ENCODE measurements at regions not wholly inside any gene's neighbourhood (a gene's known extent, or its start where the extent isn't known, plus 50 kb on each side); places are given as distances from the start of the nearest gene placed in this dataset.
A peak's percentile ranks its signal among the peaks of the same experiment; 100 is the strongest.
"Not testable (repeated sequence)": the region's sequence is repeated elsewhere in the genome, so short reads cannot be mapped to it uniquely, and the experiment has no call there.

- DNase-seq, result no peak
Measured at GRCh38 chr10:27388761-27389399, 115.2 kb upstream of the RAB18 start.

- DNase-seq, result no peak
Measured at GRCh38 chr10:27383595-27384542, 120.2 kb upstream of the RAB18 start.

GRCh38 chr10:27382176-27382575, 121.9 kb upstream of the RAB18 start:
- no peak for DNase-seq

- DNase-seq, result no peak
Measured at GRCh38 chr10:27380929-27381358, 123.2 kb upstream of the RAB18 start.

- DNase-seq, result not testable (repeated sequence)
Measured at GRCh38 chr10:27379041-27379440, 125.1 kb upstream of the RAB18 start.

- DNase-seq, result no peak
Measured at GRCh38 chr10:27373566-27374160, 130.4 kb upstream of the RAB18 start.

GRCh38 chr10:27372095-27372494, 131.5 kb upstream of the ACBD5 start:
- DNase-seq, result no peak

- not testable (repeated sequence) for DNase-seq
Measured at GRCh38 chr10:27371375-27371774, 130.8 kb upstream of the ACBD5 start.

- DNase-seq, result no peak
Measured at GRCh38 chr10:27369880-27370279, 129.3 kb upstream of the ACBD5 start.

- no peak for DNase-seq
Measured at GRCh38 chr10:27368706-27369105, 128.1 kb upstream of the ACBD5 start.

- DNase-seq, result no peak
Measured at GRCh38 chr10:27366769-27367168, 126.2 kb upstream of the ACBD5 start.

- no peak for DNase-seq
Measured at GRCh38 chr10:27364028-27364427, 123.4 kb upstream of the ACBD5 start.

GRCh38 chr10:27360581-27361172, 120.1 kb upstream of the ACBD5 start:
- DNase-seq, result peak; percentile 93

- no peak for DNase-seq
Measured at GRCh38 chr10:27359792-27360355, 119.3 kb upstream of the ACBD5 start.

GRCh38 chr10:27356738-27357137, 116.1 kb upstream of the ACBD5 start:
- DNase-seq, result no peak

- no peak for DNase-seq
Measured at GRCh38 chr10:27355918-27356573, 115.4 kb upstream of the ACBD5 start.

GRCh38 chr10:27354643-27355270, 114.2 kb upstream of the ACBD5 start:
- not testable (repeated sequence) for DNase-seq

- DNase-seq, result not testable (repeated sequence)
Measured at GRCh38 chr10:27354100-27354499, 113.5 kb upstream of the ACBD5 start.

- DNase-seq, result no peak
Measured at GRCh38 chr10:27349987-27350386, 109.4 kb upstream of the ACBD5 start.

GRCh38 chr10:27347827-27348207, 107.2 kb upstream of the ACBD5 start:
- not testable (repeated sequence) for DNase-seq

GRCh38 chr10:27345455-27345920, 104.9 kb upstream of the ACBD5 start:
- DNase-seq, result no peak
